GM19395 (cell line): ENCODE measurements at regions not wholly inside any gene's neighbourhood (a gene's known extent, or its start where the extent isn't known, plus 50 kb on each side); places are given as distances from the start of the nearest gene placed in this dataset.

Source experiments
- ATAC-seq: cut with Tn5 transposase; IDR thresholded peaks from one replicate; pipeline ENCODE4 v1.9.1; 2021; ENCODE audit warnings: mild to moderate bottlenecking, moderate library complexity; ENCODE audit not compliant: unreplicated experiment

DNA sequence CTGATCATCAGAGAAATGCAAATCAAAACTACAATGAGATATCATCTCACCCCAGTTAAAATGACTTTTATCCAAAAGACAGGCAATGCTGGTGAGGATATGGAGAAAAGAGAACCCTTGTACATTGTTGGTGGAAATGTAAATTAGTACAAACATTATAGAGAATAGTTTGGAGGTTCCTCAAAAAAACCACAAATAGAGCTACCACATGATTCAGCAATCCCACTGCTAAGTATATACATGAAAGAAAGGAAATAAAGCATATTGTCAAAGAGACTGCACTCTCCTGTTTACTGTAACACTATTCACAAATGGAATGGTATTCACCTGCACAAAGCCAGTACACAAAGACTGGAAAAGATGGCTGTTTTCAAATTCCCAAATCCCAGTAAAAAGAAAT lies 1233.7 kb downstream of the PCDH17 start:
- no peak for ATAC-seq

DNA sequence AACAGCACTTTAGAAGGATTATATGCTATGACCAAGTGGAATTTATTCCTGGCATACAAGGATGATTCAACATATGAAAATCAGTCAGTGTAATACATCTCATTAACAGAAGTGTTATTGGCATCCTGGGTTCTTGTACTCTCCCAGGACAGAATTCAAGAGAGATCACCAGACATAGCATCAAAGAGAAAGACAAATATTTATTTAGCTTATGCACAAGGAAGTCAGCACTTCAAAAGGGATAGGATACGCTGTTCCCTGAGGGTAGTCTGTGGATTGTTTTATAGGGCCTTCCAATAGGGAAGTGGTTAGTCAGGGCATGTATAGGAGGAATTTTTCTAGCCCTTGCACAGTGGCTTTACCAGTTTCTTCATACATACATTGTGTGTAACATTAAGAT lies 1238.0 kb downstream of the PCDH17 start:
- ATAC-seq: no peak

DNA sequence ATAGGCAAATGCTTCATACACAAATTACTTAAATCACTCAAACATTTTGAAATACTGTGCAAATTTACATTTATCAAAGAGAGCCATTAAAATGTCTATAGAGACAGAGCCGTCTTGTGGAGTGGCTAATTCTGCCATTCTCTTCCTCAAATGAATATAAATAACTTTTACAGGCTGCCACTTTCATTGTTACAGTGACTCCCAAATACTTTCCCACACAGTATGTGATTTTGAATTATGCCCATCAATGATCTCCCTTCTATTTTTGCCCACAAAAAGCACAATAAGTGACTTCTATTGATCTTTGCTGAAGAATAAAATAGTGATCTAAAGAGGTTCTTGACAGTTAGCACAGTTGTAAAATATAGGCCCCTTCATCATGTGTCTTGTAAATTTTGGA lies 1244.9 kb downstream of the PCDH17 start:
- ATAC-seq: no peak

DNA sequence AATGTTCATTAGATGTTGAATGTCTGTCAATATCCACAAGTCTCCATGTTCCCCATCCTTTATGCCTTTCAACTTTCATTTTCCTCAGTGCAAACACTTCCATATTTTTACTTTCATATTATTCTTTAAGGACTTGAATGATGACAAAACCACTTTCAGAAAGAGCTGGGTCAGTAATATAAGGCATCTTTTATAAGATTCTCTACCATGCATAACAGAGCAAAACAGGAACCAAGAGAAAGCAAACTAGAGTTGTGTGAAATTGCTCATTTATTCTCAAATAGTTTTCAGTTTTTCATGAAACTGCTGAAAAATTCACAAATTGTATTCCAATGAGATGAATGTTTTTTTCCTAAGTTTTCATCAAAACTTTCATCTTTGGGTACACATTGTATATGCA lies 1247.6 kb downstream of the PCDH17 start:
- peak; percentile 73 for ATAC-seq

DNA sequence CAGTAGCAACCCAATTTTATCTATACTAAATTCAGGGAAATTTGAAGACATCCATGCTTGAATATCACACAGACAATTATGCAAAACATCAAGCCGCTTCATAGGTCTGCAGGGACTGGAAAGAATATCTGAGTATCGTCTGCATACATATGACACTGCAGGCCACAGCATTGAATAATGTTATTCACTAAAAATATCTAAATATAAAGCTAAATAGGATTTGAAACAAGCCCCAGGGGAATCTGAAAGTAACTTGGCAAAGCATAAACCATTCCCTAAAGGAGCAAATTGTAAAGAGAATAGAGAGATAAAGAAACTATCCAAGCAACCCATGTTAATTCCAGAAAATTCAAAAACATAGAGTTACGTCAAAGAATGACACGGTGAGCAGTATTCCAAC lies 1251.0 kb downstream of the PCDH17 start:
- no peak for ATAC-seq

DNA sequence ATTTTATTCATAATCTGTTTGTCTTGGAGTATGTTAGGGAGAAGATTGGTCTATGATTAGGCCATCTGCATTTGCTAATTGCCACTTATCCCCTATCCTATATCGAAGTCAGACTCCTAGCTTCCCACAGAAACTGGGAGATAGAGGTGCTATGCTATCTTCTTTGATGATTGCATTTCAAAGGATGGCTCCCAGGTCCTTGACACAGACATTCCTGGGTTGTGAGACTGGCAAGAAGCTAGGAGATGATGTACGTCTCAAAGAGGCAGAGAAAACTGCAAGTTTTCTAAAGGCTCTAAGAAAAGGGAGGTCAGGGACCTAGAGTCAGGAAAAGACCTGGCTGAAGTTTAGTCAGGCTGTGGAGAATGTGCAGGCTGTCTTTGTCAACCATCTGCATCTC lies 1251.9 kb downstream of the PCDH17 start:
- ATAC-seq: no peak

DNA sequence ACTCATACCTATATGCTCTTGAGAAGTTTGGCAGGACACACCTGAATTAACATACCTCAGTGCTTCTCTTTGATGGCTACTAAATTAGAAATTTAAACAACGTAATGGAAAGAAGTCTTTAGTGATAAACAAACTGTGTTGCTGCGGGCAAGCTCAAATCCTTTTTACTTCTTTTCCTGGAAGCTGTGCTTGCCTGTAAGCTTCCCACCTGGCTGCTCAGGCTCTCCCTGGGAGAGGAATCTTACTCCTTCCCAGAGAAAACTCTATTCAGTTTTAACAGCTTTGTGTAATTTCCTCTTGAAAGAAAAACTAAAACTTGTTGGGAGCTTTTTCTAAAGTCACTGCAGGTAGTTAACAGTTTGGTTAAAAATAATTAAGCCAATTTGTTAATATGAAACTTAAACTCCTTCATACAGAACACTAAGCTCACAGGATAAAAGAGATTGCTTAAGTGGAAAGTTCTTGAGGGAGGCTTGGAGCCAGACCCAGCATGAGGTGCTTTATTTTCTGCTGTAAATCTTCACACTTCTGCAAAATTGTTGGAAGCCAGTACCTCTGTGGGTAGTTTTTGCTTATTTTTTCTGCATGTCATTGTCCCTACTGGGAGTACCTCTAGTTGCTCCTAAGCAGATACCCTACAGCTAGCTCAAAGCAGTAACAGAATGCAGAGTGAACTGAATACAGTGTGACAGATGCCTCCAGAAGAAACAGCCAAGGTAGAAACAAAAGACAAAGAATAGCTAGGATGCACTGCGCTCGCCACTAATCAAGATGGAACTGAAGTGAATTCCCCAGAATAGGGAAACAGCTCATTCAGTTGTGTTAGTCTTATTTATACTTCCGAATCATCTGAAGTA lies 1253.0 kb downstream of the PCDH17 start:
- ATAC-seq: no peak

DNA sequence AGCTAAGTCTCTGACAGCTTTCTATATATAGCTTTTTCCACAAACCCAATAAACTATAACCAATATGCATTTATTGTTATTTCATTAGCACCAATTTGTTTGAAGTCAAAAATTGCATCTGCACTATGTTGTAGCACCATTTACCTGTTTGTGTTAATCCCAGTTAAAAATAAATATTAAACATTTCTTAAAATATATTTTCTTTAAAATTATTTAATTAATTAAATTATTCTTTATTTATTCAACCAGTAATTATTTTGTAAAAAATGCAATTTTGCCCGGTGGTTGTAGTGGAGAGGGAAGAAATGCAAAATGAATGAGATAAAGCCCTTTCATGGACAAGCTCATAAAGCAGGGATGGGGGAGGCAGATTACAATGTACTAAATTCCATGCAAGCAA lies 1257.9 kb downstream of the PCDH17 start:
- ATAC-seq: no peak

DNA sequence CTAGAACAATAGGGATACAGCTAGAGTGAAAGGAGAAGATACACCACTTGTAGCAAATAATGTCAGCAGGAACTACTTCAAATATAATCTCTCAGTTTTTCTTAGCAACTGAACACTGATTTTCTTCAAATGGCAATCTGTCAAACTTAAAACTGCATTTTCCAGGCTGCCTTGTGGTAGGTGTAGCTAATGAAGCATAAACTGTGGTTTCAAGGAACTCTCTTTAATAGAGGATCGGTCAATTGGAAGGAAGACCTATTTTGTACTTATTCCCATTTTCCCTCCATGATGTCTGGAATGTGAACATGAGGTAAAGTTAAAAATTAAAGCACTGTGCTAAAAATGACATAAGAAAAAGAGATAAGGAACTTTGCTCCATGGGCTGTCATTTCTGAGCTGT lies 1261.9 kb downstream of the PCDH17 start:
- ATAC-seq: no peak

DNA sequence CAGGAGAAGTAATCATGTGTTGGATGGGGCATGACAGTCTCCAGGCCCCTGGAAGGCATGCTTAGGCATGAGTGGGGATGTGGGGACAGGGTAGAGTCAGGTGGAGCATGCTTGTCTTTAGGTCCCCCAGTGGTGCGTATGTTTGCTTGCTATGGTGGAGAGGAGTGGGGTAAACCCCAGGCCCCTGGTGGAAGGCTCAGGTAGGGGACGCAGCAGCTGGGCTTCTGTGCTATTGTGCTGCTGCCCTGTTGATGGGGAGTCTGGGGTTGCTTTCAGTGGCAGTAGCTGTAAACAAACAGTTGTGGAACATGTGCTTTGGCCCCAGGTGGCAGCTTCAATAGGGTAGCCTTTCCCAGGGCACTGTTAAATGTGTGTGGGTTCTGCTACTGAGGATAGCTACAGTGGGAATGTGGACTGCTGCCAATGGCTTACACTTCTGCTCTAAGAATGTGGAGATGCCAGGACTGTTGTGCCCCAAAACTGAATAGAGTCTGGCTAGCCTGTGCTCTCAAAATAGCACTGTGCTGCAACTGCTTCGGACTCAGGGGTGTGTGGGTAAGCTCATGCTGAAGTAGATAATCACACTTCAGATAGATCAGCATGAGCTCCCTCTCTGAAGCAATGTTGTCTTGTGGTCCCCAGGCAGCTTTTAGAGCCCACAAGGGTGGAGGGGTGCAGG lies 1257.3 kb downstream of the DIAPH3 start:
- no peak for ATAC-seq

DNA sequence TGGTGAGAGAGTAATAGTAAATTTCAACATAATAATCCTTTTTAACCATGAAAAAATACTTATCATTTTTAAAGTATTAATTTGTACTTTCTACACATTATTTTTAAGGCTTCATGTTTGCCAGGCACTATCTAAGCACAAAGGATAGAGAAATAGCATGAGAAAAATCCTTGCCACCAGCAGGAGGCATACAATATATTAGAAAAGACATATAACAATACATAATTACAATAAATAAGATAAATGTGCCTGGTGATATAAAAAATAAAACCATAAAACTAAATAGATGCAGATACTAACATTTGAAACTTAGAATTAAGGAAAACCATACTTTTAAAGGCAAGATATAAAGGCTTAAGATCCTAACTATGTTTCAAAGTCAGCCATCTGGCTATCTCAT lies 1256.4 kb downstream of the DIAPH3 start:
- ATAC-seq: no peak

DNA sequence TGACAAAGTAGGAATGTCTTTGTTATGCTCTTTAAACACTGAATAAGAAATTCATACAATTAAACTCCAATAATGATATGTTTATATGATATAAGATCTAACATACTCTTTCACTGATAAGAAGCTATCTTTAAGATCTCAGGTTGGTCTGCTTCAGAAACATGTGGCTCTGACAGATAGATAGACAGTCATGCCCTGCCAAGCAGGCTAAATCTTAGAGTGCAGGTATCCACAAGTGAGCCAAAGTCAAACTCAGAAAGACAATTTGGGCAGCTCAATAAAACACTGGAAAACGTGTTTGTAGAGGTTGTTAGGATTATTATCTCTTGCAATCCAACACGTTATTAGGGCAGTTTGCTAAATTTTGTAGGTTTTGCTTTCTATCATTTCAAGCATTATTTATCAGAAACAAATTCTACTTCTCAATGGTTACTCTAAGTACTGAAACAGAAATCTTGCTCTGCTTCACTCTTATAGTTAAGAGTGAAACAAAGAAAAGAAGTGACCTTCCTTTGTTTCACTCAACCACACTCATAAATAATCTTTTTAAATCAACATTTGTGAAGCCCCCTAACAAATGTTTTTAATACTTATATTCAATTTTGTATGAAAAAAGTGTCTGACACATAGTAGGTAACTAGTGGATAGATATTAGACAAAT lies 1255.6 kb downstream of the DIAPH3 start:
- peak; percentile 87 for ATAC-seq

DNA sequence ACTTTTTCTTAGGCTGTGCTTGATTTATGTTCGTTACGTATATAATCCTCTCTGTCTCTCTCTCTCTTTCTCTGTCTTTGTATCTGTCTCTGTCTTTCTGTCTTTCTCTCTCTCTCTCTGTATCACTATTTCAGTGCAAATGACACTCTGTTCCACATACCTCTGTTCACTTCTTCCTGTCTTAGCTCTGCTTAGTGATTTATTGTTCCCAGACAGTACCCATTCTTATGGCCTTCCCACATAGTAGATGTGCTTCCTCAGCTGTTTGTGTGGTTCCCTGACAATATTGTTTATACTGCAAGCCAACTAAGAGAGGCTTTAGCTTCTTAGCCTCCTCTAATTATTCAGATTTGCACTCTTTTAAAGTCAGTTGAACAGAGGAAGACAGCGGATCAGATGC lies 1244.2 kb downstream of the DIAPH3 start:
- no peak for ATAC-seq

DNA sequence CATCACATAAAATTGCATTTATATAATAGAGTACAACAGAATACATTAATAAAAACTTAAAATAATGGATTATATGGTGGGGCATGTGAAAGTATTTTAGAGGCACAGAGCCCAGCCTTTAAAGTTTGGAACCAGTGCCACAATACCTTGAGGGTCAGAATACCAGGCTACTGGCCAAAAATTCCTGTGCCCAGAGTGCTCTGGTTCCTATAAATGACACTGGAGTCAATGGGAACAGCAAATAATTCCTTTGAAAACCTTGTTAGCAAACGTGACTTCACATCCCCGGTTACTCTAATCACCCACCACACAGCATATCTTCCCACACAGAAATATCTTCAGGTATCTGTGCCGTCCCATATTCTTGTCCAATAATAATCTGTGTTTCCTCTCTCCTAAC lies 1242.6 kb downstream of the DIAPH3 start:
- no peak for ATAC-seq

DNA sequence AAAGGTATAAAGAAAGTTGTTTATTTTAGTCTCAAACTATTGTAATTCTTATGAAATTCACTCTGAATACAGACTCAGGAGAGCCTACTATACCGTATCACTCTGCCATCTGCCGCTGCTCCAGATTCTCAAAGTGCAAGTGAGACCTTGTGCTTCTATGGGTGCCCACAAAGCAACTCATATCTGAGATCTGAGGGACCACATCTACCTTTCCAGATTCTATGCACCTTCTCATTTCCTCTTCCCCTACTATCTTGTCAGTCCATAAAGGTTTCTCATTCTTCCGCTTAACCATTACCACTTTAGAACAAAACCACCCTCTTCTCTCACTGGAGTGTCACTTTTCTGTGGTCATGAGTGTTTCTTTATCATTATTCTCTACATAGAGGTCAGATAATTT lies 1236.9 kb downstream of the DIAPH3 start:
- ATAC-seq: no peak

DNA sequence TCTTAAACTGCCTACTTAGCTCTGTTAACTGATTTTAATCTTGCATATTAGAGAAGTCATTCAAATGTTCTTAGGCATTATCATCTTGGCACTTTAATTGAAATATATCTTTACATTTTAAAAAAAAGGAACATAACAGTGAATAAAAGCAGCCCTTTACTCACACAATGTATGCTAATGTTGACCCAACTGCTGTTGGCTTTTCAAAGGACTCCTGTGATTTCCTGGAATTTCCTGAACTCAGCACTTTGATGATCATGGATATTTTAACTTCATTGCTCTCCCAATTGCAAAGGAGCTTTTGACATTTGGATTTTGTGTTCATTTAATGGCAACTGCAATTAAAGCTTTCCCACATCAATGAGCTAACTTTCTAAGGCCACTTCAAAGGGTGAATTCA lies 1230.3 kb downstream of the DIAPH3 start:
- ATAC-seq: no peak

DNA sequence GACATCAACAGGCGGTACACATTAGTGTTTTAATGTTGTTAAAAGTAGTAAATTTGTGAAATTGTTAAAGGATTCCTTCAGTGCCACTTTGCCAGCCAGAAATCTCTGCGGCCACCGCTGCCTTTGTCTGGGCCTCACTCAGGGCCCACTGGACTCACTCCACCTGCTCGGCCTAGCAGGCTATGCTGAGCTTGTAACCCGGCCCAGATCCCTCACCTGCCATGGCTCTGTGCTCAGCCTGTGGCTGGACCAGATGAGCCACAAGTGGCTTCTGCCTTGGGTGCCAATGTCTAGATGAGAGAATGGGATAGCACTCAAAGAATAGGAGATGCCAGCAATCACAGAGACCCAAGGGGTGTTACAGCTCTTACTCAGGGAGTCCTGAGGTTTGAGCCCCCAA lies 1228.0 kb downstream of the DIAPH3 start:
- no peak for ATAC-seq

DNA sequence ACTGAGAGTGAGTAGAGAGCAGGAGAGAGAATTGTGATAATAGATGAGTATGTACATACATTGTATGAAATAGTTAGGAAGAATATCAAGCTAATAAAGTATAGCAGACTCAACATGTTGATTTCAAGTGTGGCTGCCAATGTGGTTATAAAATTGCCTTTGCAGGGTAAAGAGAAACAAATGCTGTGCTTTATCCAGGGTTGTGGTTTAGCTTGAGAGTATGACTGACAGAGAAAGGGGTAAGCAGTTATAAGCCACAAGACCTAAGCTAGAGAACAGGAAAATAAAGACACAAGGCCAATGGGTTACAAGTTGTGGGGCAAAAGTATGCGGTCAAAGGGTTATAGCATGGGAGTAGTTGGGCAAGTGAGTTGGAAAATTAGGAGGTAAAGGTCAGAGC lies 1217.5 kb downstream of the DIAPH3 start:
- ATAC-seq: no peak

DNA sequence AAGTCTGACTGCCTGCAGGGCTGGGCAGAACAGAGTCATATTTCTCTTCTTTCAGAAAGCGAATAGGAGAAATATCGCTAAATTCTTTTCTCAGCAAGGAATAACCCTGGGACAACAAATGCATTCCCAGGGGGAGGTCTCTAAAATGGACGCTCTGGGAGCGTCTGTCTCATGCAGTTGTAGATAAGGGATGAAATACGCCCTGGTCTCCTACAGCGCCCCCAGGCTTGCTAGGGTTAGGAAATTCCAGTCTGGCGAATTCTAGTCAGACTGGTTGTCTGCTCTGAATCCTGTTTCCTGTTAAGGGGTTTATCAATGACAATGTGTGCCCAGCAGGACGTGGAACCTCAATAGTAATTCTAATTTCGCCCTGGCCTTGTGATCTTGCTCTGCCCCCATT lies 1214.1 kb downstream of the DIAPH3 start:
- no peak for ATAC-seq

DNA sequence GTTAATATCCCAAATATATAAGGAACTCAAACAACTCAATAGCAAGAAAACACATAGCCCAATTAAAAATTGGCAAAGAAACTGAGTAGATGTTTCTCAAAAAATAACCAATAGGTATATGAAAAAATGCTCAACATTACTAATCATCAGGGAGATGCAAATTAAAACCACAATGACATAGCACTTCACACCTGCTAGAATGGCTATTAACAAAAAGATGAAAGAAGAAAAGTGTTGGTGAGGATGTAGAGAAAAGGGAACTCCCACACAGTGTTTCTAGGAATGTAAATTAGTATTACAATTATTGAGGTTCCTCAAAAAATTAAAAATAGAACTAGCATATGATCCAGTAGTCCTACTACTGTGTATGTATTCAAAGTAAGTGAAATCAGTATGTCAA lies 1212.8 kb downstream of the DIAPH3 start:
- no peak for ATAC-seq

DNA sequence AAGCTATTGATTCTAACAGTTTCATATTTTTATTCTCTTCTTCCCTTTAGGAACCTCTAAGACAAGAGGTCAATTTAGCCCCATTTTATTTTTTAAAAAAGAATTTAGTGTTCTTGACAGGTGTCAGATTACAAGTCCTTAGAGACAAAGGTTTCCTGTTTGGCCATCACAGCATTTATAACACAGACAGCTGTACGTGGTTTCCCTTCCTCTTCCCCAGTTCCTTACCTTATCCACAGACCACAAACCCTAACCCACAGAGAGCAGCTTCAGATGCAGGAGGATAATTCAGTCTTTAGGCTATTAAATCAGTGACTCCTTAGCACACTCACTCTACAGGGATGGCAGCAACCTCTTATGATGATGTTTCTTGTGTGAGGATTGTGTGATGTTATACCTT lies 1210.1 kb downstream of the DIAPH3 start:
- ATAC-seq: peak; percentile 92
